ENCODE measurements at regions not wholly inside any gene's neighbourhood (a gene's known extent, or its start where the extent isn't known, plus 50 kb on each side); places are given as distances from the start of the nearest gene placed in this dataset.
"Not testable (repeated sequence)": the region's sequence is repeated elsewhere in the genome, so short reads cannot be mapped to it uniquely, and the experiment has no call there.

GRCh38 chr9:102941868-102942267 is 53.3 kb upstream of the CYLC2 start:
- TF ChIP-seq EZH2phosphoT487 (IDR thresholded peaks at IDR 0.05; ENCODE audit: low read length) (no peak), EZH2 (optimal IDR thresholded peaks at IDR 0.05; ENCODE audit: low read depth, low read length) (no peak), CTCF (IDR thresholded peaks at IDR 0.05; ENCODE audit: low read length) (no peak)
- H3K9ac ChIP-seq (ENCODE audit: low read length): no peak overlapping the region
- no peaks in the 10 kb centered on the region for H3K79me2 ChIP-seq (ENCODE audit: low read length)
- H3K9me2 ChIP-seq (replicated peaks; ENCODE audit: insufficient read depth, low read length): no peaks in the 10 kb centered on the region
- H3K4me3 ChIP-seq (ENCODE audit: low read length): no peak overlapping the region
- no peaks in the 10 kb centered on the region for H3K36me3 ChIP-seq (replicated peaks; ENCODE audit: insufficient read depth, low read length)
- no peak overlapping the region for H3K27ac ChIP-seq (ENCODE audit: low read length)
- H3F3A ChIP-seq (ENCODE audit: insufficient read depth, low read length): no peaks in the 10 kb centered on the region
- no peaks in the 10 kb centered on the region for H3K9me3 ChIP-seq (replicated peaks; ENCODE audit: insufficient read depth, low read length)
- H3K27me3 ChIP-seq (replicated peaks; ENCODE audit: insufficient read depth, low read length): no peaks in the 10 kb centered on the region
- no peaks in the 10 kb centered on the region for H3K4me1 ChIP-seq (ENCODE audit: low read length)
- no peak overlapping the region for H3K4me2 ChIP-seq (ENCODE audit: low read depth, low read length)
- no peak overlapping the region for H2AFZ ChIP-seq (ENCODE audit: low read length)
- H4K20me1 ChIP-seq (ENCODE audit: insufficient read depth, low read length): no peaks in the 10 kb centered on the region
- no peak for DNase-seq

- no peak overlapping the region for H3K9ac ChIP-seq (ENCODE audit: low read length)
- H3K4me1 ChIP-seq (ENCODE audit: low read length): no peaks in the 10 kb centered on the region
- no peak overlapping the region for H3K4me2 ChIP-seq (ENCODE audit: low read depth, low read length)
- H4K20me1 ChIP-seq (ENCODE audit: insufficient read depth, low read length): no peaks in the 10 kb centered on the region
- no peak overlapping the region for H3K27ac ChIP-seq (ENCODE audit: low read length)
- DNase-seq: no peak
- no peak overlapping the region for H2AFZ ChIP-seq (ENCODE audit: low read length)
- no peaks in the 10 kb centered on the region for H3K36me3 ChIP-seq (replicated peaks; ENCODE audit: insufficient read depth, low read length)
- no peak overlapping the region for H3K4me3 ChIP-seq (ENCODE audit: low read length)
- H3K9me3 ChIP-seq (replicated peaks; ENCODE audit: insufficient read depth, low read length): no peaks in the 10 kb centered on the region
- TF ChIP-seq CTCF (IDR thresholded peaks at IDR 0.05; ENCODE audit: low read length) (no peak), EZH2 (optimal IDR thresholded peaks at IDR 0.05; ENCODE audit: low read depth, low read length) (no peak), EZH2phosphoT487 (IDR thresholded peaks at IDR 0.05; ENCODE audit: low read length) (no peak)
- H3F3A ChIP-seq (ENCODE audit: insufficient read depth, low read length): no peaks in the 10 kb centered on the region
- H3K79me2 ChIP-seq (ENCODE audit: low read length): no peaks in the 10 kb centered on the region
- no peaks in the 10 kb centered on the region for H3K27me3 ChIP-seq (replicated peaks; ENCODE audit: insufficient read depth, low read length)
- H3K9me2 ChIP-seq (replicated peaks; ENCODE audit: insufficient read depth, low read length): no peaks in the 10 kb centered on the region
These were observed 72.6 kb upstream of the CYLC2 start for GRCh38 chr9:102922526-102922925.

- no peaks in the 10 kb centered on the region for H3K4me1 ChIP-seq (ENCODE audit: low read length)
- no peak overlapping the region for H3K9ac ChIP-seq (ENCODE audit: low read length)
- H3K9me3 ChIP-seq (replicated peaks; ENCODE audit: insufficient read depth, low read length): no peaks in the 10 kb centered on the region
- H3K27me3 ChIP-seq (replicated peaks; ENCODE audit: insufficient read depth, low read length): no peaks in the 10 kb centered on the region
- no peak overlapping the region for H3K4me2 ChIP-seq (ENCODE audit: low read depth, low read length)
- no peaks in the 10 kb centered on the region for H3K36me3 ChIP-seq (replicated peaks; ENCODE audit: insufficient read depth, low read length)
- no peaks in the 10 kb centered on the region for H4K20me1 ChIP-seq (ENCODE audit: insufficient read depth, low read length)
- no peaks in the 10 kb centered on the region for H3F3A ChIP-seq (ENCODE audit: insufficient read depth, low read length)
- no peaks in the 10 kb centered on the region for H3K79me2 ChIP-seq (ENCODE audit: low read length)
- H2AFZ ChIP-seq (ENCODE audit: low read length): no peak overlapping the region
- peak; percentile 26 for DNase-seq
- no peak overlapping the region for H3K4me3 ChIP-seq (ENCODE audit: low read length)
- no peak for TF ChIP-seq EZH2phosphoT487 (IDR thresholded peaks at IDR 0.05; ENCODE audit: low read length)
- no peak for TF ChIP-seq EZH2 (optimal IDR thresholded peaks at IDR 0.05; ENCODE audit: low read depth, low read length)
- no peak for TF ChIP-seq CTCF (IDR thresholded peaks at IDR 0.05; ENCODE audit: low read length)
- no peaks in the 10 kb centered on the region for H3K9me2 ChIP-seq (replicated peaks; ENCODE audit: insufficient read depth, low read length)
- no peak overlapping the region for H3K27ac ChIP-seq (ENCODE audit: low read length)
These were observed 83.9 kb upstream of the CYLC2 start for GRCh38 chr9:102911185-102911584.

GRCh38 chr9:102905795-102906194 is 89.3 kb upstream of the CYLC2 start:
- H3K9me2 ChIP-seq (replicated peaks; ENCODE audit: insufficient read depth, low read length); H3K27me3 ChIP-seq (replicated peaks; ENCODE audit: insufficient read depth, low read length); H3K9ac ChIP-seq (ENCODE audit: low read length); H3K27ac ChIP-seq (ENCODE audit: low read length); H3K4me1 ChIP-seq (ENCODE audit: low read length); H3K79me2 ChIP-seq (ENCODE audit: low read length); H2AFZ ChIP-seq (ENCODE audit: low read length); H3F3A ChIP-seq (ENCODE audit: insufficient read depth, low read length); H3K36me3 ChIP-seq (replicated peaks; ENCODE audit: insufficient read depth, low read length); H3K4me3 ChIP-seq (ENCODE audit: low read length); H3K9me3 ChIP-seq (replicated peaks; ENCODE audit: insufficient read depth, low read length); H4K20me1 ChIP-seq (ENCODE audit: insufficient read depth, low read length); DNase-seq; H3K4me2 ChIP-seq (ENCODE audit: low read depth, low read length): not testable (repeated sequence)
